Left kidney (tissue), 1 donor: ENCODE measurements at regions not wholly inside any gene's neighbourhood (a gene's known extent, or its start where the extent isn't known, plus 50 kb on each side); places are given as distances from the start of the nearest gene placed in this dataset.
"Not testable (repeated sequence)": the region's sequence is repeated elsewhere in the genome, so short reads cannot be mapped to it uniquely, and the experiment has no call there.

Source experiments
- DNase-seq: peaks from one replicate; pipeline ENCODE4 v3.0.0-alpha.2; 2013

DNA sequence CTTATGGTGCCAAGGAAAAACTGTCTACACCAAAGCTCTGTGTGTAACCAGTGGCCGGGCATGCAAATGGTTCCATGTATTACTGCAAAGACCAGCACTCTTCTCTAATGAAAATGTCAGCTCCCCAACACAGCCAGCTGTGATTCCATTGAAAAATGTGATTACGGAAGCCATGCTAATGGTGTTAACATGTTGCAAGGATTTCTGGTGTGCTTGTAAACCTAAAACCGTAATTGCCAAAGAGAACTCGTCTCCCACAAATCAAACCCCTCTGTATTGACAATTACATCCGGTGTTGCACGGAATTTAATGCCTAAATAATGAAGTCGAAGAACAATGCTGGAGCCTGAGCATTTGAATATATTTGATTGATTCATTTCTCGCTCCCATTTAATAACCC lies 351.7 kb downstream of the NPIPA8 start:
- no peak for DNase-seq

DNA sequence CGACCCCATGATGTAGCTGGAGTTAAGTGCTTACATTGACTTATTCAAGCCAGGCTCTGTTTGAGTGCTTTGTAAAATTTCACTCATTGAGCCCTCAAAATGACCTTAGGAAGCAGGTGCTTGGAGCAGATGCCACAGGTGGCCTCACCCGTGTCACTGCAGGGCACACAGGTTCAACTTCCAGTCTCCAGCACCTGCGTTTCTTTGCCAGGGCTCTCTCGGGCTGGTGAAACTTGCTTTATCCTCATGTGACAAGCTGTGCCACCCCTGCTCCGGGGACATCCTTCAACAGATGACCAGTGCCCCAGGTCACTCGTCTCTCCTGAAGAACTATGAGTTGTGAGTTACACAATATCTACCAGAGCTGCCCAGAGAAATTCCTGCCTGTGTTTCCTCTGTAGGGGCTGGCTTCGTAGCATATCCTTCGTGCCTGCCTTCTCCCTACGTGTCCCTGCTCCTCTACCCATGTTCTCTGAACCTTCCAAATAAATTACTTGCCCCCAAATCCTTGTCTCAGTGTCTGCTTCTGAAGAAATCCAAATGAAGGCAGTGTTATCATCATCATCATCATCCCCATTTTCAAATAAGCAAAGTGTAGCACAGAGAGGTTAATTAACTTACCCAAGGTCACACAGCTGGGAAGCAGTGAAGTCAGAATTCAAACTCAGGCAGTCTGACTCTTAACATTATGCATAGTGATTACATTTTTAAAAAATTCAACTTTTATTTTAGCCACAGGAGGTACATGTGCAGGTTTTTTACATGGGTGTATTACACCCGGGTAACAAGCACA lies 352.5 kb downstream of the NPIPA8 start:
- no peak for DNase-seq

DNA sequence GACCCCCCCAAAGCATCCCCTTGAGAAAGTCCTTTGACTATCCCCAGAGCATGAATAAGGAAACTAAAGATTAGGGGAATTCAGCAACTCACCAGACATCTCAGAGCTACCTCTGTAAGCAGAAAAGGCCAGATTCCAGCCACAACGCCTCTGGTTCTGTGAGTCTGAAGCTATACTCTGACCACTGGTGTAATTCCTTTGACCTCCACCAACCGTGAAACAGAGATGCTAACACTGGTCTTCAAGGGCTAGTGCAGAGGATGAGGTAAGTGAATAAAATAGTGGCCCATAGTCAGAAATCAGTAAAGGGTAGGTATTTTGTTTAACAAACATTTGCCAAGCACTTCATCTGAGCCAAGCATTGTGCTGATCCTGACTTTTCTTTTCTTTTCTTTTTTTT lies 353.4 kb downstream of the NPIPA8 start:
- DNase-seq, result no peak

DNA sequence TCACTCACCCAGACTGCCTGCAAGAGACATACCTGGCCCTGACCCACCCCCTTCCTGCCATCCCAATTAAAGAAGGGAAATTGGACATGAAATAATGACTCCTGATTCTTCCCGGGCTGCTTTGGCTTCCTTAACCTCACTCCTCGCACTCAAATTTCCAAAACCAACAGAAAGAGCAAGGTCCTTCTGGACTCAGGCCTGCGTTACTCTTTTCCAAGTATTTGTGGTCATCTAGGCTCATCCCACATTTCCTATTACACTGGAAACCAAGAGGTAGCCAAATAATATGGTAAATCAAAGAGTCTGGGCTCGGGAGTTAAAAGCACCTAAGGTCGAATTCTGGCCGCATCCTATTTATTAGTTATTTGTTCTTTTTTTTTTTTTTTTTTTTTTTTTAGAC lies 359.3 kb downstream of the NPIPA8 start:
- DNase-seq, result no peak

DNA sequence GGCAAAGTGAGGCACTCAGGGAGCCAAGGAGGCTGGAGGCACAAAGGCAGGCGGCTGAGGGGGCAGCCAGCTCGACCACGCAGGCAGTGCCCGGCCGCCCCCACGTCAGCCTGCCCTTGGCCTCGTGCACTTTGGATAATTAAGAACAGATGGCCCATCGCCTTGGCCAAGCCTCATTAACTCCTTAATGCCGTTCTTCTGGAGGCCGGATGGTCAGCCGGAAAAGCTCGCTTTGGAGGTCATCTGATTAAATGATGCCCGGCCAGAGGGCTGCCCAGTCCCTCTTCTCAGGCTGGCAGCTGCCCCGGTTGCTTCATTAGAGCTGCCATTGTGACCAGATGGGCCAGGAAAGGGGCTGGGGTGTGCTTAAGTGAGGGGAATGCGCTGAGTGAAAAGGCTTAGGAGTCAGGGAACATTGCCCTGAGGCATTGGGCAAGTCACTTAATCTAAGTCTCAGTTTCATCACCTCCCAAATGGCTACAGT lies 364.0 kb downstream of the NPIPA8 start:
- DNase-seq, result peak; percentile 31

GRCh38 chr16:17970816-17971331 lies 365.7 kb downstream of the NPIPA8 start:
- no peak for DNase-seq

DNA sequence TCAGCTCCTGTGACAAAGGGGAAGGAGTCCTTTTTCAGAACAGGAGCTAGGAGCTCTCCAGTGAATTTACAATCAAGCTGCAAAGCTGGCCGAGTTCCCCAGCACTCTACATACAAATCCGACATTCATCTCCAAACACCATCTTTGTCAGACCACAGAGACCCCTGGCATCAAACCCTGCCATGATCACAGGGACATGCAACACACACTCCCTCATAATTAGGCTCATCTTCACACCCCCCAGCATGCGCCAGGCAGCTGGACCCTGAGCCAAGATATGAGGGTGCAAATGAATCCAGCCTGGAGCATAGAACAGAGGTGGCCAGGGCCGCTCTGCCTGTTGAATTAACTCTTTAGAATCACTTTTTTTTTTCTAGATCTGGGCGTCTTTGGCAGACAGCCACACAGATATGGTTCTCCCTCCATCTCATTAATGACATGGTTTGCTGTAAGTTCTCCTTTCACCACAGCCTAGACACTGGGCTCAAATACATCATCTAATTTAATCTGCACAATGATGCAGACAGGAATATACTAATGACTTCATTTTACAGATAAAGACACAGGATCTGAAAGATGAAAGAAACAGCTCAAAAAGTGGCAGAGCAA lies 366.3 kb downstream of the NPIPA8 start:
- no peak for DNase-seq

GRCh38 chr16:17965133-17965900 lies 371.2 kb downstream of the NPIPA8 start:
- no peak for DNase-seq

- DNase-seq, result no peak
Measured at GRCh38 chr16:17964196-17964595, 372.3 kb downstream of the NPIPA8 start.

DNA sequence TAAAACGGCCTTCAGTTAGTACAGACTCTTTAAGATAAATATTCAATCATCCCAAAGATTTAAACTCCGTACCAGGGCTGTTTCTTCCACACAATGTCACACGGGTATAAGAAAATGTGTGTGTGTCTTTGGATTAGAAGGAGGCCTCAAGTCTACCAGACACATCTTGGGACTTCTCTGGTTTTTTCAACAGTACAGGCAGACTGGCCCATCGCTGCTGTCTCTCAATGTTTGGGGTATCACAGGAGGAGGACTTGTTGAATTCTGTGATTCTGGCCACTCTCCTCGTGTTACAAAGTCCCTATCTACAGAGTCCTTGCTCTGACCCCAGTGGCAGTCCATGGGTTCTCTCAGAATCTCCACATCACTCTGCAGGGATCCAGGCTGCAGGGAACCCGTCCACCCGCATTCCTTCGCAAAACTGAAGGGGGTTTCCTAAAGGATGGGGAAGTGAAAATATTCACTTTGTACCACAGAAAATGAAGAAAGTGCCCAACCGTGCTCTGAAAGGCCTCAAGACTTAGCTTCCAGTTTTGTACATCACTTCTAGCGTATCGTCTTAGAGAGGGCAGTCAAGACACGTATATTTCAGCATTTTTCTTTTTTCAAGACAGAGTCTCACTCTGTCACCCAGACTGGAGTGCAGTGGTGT lies 373.2 kb downstream of the NPIPA8 start:
- DNase-seq, result no peak

DNA sequence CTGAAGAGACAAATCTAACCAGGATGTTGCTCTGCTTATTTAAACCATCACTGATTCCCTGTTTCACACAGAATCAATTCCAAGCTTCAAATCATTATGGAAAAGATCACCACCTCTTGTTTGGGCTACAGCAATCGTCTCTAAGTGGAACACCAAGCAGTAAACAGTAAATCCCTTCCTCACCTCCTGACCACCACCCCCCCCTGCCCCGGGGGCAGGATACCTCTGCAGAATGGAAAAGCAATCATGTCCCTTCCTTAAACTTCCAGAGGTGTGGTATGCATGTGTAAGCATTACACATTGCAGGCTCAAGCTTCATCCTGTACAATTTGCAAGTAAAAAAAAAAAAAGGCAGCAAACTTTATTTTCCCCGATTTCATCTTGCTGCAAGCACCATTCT lies 373.8 kb downstream of the NPIPA8 start:
- DNase-seq, result no peak

GRCh38 chr16:17961822-17962221 lies 374.7 kb downstream of the NPIPA8 start:
- not testable (repeated sequence) for DNase-seq

GRCh38 chr16:17951378-17951777 lies 385.2 kb downstream of the NPIPA8 start:
- no peak for DNase-seq

- DNase-seq, result no peak
Measured at GRCh38 chr16:17949982-17950250, 386.6 kb downstream of the NPIPA8 start.

GRCh38 chr16:17949141-17949981 lies 387.2 kb downstream of the NPIPA8 start:
- no peak for DNase-seq

DNA sequence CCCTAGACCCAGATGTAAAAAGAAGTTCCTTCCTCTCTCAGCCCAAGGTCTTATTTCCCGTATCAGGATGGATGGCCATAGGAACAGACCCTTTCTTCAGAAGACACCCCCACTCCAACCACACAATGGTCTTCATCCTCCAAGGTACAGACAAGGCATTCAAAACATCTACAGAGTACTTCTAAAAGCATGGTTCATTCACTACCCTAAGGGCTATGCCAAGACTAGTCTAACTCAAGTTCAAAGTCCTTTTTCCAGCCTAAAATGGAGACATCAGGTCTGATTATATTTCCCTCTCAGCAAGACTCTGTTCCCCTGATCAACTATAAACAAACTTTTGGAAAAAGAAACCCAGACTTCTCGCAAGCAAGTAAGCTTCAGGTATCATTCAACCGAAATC lies 388.9 kb downstream of the NPIPA8 start:
- no peak for DNase-seq

DNA sequence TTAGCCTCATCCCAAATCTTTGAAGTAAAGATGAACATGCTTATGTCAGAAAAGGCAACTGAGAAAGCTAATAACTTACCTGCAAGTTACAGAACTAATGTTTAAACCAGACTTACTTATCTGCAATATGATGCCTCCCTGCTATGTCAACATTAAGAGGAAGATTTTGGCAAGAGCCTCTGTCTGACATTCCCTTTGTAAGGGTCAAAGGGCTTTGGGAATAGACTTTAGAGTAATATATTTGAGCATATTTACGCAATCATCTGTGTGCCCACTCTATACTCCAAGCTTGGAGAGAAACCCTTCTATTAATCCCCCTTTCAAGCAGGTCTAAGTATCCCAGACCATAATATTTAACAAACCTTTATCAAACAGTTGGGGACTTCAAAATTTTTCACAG lies 389.4 kb downstream of the NPIPA8 start:
- DNase-seq, result no peak

- DNase-seq, result no peak
Measured at GRCh38 chr16:17945080-17945601, 391.4 kb downstream of the NPIPA8 start.

GRCh38 chr16:17944345-17944744 lies 392.2 kb downstream of the NPIPA8 start:
- DNase-seq, result no peak

- DNase-seq, result no peak
Measured at GRCh38 chr16:17942067-17942466, 394.5 kb downstream of the NPIPA8 start.
